A673 (cell line): ENCODE measurements at regions not wholly inside any gene's neighbourhood (a gene's known extent, or its start where the extent isn't known, plus 50 kb on each side); places are given as distances from the start of the nearest gene placed in this dataset.

Experiments
- CTCF ChIP-seq: fragments of 300-800, 200-600 bp; sonication (generic); conservative IDR thresholded peaks from 2 replicates; pipeline ENCODE4 v1.5.1; 2017; ENCODE audit warnings: low read depth, mild to moderate bottlenecking, antibody characterized with exemption, low read length, moderate library complexity, mixed read lengths
- EZH2 ChIP-seq: fragments of 200-600 bp; sonication (generic); IDR thresholded peaks from 2 replicates; pipeline ENCODE4 v1.6.1; 2017; ENCODE audit warnings: borderline replicate concordance, low read depth, mild to moderate bottlenecking, mixed read lengths, antibody characterized with exemption, low read length; ENCODE audit not compliant: poor library complexity, severe bottlenecking

- TF ChIP-seq CTCF (no peak), EZH2 (no peak)
These were observed 98.4 kb upstream of the WNT4 start for GRCh38 chr1:22241250-22241649.
